Activated naive CD4-positive, alpha-beta T cell (primary cell): ENCODE measurements at regions not wholly inside any gene's neighbourhood (a gene's known extent, or its start where the extent isn't known, plus 50 kb on each side); places are given as distances from the start of the nearest gene placed in this dataset.

Experiments
- DNase-seq, 4 experiments: peaks; one replicate each; lab custom pipeline; 2025; lab: John Stamatoyannopoulos, UW

DNA sequence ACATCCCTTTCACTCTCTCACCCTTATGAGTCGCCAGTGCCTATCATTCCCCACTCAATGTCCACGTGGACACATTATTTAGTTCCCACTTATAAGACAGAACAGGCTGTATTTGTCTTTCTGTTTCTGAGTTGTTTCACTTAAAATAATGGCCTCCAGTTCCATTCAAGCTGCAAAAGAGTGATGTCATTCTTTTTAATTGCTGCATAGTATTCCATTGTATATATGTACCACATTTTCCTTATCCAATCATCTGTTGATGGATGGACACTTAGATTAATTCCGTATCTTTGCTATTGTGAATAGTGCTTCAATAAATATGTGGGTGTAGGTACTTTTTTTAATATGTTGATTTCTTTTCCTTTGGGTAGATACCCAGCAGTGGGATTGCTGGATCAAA is 79.1 kb downstream of the ZNF365 start:
- DNase-seq: no peak

DNA sequence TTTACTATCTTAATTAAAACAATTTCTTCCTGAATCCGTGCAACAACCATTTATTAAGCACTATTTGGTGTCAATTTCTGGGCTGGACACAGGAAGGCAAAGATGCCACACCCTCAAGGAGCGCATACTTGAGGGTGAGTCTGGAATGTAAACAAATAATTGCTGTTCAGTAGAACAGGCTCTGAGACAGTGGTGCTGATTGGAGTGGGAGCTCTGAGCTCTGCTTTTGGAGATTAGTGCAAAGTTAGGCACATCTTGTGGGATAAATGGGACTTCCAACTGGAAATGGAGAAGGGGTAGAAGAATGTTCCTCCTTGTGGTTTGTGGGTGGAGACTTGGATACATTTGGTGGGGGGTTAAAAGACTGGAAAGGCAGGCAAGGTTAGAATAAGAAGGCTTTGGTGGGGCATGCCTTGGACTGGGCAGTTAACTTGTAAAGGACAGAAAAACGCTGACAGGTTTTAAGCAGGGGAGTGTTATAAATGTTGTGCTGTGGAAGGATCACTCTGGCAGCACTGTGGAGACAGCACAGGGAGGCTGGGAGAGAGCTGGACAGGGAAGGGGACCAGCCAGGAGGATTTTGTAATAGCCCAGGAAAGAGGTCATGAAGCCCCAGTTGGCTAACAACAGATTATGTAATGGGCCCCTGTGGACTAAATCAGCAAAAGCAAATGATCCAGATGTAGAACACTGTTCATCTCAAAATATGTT is 80.7 kb downstream of the ZNF365 start:
- DNase-seq: no peak

DNA sequence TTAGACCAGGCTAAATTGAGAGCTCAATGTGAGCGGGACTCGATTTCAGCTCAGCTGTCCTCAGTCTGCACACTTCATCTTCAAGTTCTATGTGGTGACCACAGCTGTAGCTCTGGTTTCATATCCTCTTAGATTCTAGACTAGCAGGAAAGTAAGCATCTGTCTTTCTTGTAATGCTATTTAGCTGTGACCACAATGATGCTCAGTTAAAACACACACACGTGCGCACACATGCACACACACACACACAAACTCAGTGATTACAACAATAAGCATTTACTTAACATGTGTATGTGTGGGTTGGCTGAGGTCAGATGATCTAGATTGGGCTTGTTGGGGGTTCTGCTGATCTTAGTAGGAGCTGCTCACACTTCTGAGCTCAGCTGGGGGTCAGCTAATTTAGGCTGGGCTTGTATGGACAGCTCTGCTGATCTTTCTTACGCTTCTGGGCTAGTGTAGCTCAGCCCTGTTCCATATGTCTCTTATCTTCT is 82.5 kb downstream of the ZNF365 start:
- DNase-seq: no peak

DNA sequence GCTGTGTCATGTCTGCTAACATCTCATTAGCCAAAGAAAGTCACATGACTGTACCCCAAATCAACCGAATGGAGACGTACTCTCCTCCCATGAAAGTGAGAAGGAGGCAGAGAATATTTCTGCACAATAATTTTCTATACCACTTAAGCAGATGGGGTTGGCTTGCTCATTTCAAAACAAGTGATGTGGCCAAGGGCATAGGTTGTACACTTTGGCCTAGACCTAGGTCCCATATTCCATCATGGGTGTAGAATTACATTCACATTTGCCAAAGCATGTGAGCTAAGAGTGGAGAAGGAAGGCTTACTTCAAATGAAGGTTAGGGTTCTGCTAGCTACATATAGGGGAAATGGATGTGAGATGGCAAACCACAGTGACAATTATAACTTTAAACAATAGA is 83.0 kb downstream of the ZNF365 start:
- no peak for DNase-seq

DNA sequence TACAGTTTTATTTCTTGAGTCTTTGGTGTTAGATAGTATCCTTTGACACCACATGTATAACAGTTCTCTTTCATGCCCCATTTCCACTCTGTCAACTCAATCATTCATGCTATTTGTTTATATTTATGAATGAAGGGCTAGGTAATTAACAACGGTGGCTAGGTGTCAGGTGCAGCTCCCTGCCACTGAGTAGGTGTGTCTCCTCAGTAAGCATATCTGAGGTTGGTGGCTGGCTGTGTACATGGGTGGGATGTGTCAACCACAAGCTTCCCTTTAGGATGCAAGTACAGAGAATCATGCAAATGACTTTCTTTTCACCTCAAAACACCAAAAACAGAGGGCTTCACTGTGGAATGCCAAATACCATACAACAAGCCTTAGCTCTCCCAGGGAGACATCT is 83.4 kb downstream of the ZNF365 start:
- no peak for DNase-seq

DNA sequence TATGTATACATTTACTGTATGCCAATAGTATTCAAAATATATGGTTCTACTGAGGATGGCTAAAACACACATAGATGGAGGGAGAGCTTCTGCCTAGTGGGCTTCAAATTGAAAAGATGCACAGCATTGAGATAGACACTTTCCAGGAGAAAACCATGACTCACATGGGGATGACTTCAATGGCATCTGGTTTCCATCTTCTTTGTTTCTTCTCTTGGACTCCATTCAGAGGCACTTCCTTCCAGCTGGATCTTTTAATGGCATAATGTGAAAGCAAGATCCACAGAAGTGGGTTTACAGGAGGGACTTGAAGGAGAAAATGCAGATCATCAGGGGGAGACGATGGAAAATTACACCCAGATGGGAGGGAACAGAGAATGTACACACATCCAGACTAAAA is 84.9 kb downstream of the ZNF365 start:
- DNase-seq: no peak

DNA sequence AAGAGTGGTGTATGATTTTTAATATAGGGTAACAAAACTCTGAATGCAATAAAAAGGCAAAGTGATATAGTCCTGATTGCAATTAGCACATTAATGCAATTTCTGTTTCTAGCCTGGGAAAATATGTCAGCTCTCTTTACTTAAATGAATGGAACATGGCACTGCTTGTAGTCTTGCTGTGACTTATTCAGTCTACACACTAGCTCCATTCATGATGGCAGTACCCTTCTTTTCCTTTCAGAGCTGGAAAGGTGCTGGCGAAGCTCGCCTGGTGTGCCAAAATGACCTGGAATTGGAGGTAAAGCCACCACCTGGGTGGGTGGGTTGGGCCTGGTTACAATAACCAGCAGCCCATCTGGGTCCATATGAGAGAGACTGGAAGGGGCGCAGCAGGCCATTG is 85.3 kb downstream of the ZNF365 start:
- DNase-seq: no peak

DNA sequence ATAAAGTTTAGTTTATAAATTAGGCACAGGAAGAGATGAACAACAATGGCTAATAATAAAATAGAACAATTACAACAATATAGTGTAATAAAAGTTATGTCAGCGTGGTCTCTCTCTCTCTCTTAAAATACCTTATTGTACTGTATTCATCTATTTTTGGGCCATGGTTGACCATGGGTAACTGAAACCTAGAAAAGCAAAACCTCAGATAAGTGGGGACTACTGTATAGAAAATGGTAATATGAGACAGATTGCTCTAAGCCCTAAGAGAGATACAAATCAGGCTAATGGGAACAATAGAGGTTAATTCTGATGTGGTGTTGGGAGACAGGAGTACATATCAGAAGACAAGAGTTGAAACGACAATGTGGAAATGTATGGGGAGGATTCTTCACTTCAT is 86.2 kb downstream of the ZNF365 start:
- DNase-seq: no peak

DNA sequence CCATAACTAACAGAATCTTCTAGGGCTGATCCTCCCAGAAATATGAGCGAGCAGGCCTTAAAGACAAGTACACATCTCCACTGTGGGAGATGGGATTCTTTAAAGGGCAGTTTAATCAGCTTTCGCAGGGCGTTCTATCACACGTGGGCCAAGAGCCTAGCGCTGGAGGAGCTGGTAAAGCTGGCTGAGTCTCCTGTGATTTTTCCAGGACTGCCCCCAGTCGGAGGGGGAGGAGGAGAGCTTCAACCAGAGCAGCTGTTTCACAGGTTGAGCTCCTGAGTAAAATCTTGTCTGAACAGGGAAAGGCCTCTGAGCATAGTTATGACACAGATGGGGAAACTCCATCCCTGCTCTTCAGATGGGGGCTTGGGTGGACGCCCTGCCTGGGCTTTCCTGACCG is 87.0 kb downstream of the ZNF365 start:
- DNase-seq: no peak

DNA sequence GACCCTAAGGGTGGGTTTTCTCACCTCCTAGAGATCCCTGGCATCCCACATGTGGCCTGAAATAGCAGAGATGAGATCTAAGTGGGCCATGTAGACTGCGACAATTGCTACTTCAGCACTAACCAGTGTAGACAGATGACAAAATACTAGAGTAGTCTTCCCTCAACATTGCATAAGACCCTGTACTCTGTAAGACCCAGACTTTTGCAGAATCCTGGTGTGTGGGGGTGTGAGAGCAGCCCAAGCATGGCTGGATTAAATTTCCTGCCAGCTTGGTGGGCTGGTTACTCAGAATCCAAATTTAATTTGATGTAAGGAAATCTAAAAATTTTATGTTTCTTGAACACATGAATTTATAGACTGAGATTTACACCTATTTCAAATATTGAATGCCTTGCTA is 88.3 kb downstream of the ZNF365 start:
- no peak for DNase-seq

DNA sequence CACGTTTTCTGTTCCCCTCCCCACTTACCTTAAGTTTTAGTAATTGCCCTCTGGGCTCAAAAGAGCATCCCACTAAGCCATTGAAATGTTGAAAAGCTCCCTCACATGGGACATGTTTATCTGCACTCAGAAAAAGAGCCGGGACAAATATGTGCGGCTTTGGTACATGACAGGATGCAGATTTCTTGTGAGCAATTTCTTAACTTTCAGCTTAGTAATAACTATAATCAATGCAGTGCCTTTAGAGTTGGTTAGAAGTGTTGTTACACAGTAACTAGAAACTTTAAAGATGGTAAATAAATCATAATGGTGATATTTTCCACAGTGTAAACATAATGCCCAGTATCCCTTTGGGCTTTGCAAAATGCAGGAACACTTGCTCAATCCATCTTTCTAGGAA is 89.2 kb downstream of the ZNF365 start:
- no peak for DNase-seq

DNA sequence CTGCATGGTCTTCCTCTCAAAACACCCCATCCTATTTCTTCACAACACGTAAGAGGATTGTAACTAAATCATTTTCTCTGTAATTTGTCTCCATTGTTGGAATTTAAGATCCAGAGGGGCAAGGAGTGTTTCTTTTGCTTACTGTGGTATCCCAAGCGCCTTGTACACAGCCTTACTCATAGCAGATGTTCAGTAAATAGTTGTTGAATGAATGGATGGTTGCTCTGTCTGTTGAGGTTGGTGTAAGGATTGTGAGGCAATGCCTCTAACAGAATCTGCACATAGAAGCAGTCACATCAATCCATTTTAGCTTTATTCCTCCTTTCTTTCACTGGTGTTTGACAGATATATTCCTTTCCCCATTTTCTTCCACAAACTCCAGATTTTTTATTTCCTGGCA is 90.1 kb downstream of the ZNF365 start:
- DNase-seq: no peak

DNA sequence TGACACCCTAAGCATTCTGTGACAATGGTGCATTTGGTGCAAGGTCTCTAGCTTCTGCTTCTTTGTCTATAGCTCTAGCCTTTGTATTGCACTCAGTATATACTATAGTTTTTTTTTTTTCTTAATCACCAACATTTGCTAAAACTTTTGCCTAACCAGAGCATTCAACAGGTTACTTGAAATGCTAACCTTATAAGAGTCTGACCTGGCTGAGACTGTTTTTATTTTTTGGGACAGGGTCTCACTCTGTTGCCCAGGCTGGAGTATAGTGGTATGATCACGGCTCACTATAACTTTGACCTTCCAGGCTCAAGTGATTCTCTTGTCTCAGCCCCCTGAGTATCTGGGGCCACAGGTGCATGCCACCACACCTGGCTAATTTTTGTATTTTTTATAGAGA is 92.4 kb downstream of the ZNF365 start:
- no peak for DNase-seq

DNA sequence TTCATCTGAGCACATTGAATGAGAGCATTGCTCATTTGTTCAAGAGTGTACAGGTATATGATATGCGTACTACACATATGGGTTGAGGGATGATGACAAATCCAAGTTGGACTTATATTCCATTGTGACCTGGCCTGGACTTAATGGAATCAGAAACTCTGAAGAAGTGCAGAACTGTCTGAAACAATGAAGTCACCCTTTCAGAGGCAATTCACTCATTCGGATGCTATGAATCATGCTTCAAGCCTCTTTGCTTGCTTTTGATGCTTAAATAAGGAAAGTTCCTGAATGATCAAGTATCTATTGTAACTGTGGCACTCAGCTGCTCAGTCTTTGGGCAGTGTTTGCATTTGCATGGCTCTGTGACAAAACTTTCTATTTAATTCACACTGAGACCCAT is 93.4 kb downstream of the ZNF365 start:
- DNase-seq: no peak

DNA sequence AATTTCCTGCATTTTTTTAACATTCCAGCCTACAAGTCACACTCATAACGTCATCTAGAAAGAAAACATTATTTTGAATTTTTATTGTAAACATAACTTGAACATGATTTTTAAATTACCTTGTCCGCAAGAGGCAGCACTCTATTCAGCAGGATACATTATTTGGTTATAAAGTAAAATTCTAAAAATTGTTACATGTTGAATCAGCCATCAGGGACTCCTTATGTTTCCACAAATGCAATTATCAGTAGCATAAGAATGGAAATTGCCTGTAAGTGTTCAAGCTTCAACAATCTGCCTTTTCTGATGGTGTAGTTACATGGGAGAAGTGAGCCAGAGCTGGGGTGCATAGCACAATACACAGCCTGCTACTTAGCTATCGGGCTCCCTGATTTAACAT is 97.5 kb downstream of the ZNF365 start:
- DNase-seq: no peak

DNA sequence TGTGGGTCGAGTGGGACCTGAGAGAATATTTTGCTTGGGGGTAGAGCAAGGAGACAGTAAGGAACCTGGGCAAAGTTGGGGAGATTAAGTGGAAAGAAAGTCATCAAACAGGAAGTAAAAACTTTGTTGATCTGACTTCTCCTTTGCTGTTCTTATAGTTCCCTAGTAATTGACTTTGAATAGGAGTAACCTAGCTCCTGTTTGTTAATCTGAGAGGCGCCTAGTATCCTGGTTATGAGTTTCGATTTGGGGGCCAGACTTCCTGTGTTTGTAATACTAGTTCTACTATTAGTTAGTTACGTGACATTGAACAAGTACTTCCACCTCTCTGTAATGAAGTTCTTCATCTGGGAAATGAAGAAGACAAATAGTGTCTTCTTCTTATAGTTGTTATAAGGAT is 99.1 kb downstream of the ZNF365 start:
- DNase-seq: no peak

DNA sequence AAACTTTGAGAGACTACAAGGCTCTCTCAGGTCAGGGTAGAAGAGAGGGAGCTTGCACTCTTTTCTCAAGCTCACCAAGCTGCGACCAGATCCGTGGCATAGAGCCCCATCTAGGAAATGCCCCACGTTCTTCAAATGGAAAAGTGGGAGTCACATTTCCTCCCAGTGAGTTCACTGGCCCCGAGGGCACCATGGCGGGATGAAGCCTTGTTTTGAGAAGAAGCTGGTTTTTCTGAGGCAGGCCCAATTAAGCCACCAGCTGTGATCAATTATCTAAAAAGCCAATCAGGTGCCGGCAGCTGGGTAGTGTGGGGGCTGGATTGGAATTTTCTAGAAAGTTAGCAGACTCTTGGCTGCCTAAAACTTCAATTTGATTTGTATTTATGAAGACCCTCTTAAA is 101.4 kb downstream of the ZNF365 start:
- DNase-seq: no peak

DNA sequence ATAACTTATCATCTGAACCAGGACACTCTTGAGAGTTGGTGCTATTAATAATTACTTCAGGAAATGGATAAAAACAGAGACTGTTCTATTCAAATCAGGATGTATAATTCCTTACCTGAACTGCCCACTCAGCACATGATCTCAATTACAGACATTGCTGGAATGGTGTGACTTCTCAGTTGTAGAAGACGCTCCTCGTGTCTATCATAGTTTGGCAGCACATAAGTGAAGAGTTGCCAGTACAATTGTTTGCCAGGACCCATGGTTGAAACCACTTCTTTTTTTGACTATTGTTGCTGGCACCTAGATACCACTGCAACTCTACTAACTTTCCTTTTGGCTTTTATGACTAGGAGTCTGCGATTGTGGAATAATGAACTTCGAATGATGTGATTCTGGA is 105.4 kb downstream of the ZNF365 start:
- DNase-seq: no peak

DNA sequence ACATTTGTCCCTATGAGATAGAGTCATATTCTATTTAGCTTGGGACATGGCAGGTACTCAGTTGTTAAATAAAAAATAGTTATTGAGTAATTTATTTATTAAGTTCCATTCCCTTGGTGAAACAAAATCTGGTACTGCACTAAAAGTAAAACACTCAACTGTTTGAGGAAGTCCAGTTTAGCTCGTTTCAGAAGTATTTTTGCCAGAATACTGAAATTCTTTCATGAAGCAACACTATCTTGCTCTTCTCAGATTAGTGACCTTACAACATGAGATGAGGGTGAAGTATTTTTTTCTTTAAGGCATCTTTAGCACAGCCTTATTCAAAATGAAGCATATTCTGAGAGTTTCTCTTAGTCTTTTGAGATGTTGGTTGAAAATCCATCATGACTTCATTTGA is 106.0 kb downstream of the ZNF365 start:
- no peak for DNase-seq

DNA sequence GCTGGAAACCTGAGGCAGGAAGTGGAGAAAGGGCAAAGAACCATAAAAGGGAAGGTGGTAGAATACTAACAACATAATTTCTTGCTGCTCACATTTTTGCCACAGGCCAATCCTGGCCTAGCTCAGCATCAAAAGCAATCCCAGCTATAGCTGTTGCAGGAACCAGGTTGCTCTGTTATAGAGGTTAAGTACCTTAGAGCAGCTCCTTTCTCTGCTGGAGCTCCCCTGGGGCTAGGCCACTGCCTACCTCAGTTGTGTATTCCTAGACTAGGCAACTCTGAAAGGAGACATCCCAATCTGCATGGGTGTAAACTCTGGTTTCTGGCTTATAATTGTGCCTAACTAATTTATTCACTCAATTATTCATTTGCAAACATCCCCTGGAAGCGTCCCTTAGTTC is 108.4 kb downstream of the ZNF365 start:
- DNase-seq: no peak

DNA sequence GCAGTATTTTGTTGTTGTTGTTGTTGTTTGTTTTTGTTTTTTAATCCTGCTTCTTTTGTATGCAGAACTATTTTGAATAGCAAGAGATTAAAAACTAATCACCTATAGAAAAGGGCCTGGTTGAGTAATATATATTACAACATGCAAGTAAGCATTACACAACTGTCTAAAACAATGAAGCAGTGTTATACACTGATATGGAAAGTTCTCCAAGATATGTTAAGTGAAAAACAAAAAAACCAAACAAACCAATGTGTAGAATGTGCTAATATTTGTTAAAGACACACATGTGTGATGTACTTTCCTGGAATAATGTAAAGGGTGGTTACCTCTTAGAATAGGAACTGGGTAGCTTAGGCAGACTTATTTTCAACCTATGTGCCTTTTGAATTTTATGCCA is 117.4 kb downstream of the ZNF365 start:
- DNase-seq: no peak

DNA sequence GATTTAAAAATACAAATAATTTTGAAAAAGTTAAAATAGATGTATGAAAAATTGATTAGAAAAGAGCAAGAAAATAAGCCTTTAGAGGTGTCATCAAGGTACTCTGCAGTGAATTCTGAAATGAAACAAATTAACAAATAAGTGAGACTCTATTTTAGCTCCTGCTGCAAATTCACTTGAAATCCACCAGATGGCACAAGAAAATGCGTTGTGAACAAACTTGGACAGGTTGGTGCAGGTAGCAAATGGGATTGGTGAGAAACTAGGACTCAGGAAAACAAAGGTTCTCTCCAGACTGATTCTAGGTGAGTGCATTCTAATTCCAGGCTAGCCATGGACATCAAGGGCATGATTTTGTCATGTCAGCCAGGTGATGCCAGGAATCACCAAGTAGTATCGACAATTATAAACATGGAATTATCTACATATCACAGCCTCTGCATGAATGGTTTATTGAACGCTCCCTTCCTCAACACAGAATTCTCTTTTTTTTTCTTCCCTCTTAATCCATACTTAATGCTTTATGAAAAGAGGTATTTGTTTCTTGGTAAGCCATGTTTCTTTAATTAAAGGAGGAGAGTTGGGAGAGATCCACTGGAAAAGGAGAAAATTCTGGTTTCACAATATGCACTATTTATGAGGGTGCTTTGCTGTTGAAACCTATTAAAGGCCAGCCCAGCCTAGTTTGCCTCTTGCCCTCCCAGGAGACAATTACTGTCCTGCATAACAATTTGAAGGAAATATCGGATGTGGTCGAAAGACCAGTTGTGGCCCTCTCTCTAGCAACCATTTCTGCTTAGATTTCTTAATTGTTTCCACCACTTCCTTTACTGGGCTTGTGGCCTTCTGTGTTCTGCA is 118.1 kb downstream of the ZNF365 start:
- no peak for DNase-seq

DNA sequence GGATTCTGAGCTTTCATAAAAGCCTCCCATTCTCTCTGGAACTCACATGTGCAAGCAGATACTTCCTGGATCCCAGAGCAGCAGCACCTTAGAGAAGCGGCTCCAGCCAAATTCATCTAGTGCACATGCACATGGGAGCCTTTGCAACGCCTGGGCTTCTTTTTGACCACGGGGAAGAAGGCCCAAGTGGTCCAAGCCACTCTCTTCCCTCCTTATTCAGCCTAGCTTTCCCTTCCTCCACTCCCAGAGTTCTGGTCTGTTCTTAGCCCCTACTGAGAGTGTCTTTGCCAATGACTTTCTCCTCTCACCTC is 118.7 kb downstream of the ZNF365 start:
- no peak for DNase-seq

DNA sequence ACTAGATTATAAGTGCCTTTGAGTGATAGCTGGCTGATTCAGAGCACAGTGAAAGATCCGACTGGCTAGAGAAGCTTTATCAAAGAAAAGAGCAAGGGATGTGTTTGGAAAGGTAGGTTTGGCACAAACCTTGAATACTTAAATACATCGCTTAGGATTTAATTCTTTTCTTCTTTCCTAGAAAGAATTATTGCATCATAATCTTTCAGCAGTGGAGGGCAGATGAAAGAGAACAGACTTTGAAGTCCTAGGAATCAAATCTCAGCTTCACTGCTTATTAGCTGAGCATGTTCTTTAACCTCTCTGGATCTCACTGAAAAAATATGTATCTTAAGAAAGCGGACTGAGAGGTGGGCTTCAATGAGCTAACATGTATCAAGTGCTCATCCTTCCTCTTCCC is 122.8 kb downstream of the ZNF365 start:
- no peak for DNase-seq
